AG10803 (cell line): ENCODE measurements at regions not wholly inside any gene's neighbourhood (a gene's known extent, or its start where the extent isn't known, plus 50 kb on each side); places are given as distances from the start of the nearest gene placed in this dataset.

Experiments used
- DNase-seq: peaks from one replicate; pipeline ENCODE4 v3.0.0; 2010; ENCODE audit warnings: low read depth
- H3K4me3 ChIP-seq: 2 replicates; pipeline ENCODE4 v1.5.1; 2011; ENCODE audit warnings: mild to moderate bottlenecking, low read length, control low read depth
- TF ChIP-seq, protein P1 (sequence below): conservative IDR thresholded peaks from 2 replicates; pipeline ENCODE4 v1.5.1; 2011; ENCODE audit warnings: mild to moderate bottlenecking, low read length, control low read depth, inconsistent platforms

DNA sequence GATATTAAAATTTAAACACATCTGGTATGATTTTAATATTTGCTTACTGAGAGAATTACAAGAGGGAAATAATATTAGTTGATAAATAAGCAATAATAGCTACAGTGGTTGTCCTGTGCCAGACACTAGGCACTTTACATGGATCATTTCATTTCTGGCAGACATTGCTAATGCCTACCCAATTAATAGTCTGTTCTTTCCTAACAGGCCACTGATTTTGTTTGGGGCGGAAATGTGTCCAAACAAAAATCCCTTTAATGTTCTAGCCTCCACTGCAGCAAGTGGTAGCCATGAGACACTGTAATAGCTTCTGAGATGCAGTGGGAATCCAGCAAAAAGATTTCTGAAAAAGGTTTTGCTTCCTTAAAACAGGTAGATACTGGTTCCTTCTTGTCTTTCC, 527.4 kb downstream of the CSNK1G3 start:
- no peak for DNase-seq
- H3K4me3 ChIP-seq: no peak overlapping the region
- TF ChIP-seq, protein P1, sequence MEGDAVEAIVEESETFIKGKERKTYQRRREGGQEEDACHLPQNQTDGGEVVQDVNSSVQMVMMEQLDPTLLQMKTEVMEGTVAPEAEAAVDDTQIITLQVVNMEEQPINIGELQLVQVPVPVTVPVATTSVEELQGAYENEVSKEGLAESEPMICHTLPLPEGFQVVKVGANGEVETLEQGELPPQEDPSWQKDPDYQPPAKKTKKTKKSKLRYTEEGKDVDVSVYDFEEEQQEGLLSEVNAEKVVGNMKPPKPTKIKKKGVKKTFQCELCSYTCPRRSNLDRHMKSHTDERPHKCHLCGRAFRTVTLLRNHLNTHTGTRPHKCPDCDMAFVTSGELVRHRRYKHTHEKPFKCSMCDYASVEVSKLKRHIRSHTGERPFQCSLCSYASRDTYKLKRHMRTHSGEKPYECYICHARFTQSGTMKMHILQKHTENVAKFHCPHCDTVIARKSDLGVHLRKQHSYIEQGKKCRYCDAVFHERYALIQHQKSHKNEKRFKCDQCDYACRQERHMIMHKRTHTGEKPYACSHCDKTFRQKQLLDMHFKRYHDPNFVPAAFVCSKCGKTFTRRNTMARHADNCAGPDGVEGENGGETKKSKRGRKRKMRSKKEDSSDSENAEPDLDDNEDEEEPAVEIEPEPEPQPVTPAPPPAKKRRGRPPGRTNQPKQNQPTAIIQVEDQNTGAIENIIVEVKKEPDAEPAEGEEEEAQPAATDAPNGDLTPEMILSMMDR: no peak

DNA sequence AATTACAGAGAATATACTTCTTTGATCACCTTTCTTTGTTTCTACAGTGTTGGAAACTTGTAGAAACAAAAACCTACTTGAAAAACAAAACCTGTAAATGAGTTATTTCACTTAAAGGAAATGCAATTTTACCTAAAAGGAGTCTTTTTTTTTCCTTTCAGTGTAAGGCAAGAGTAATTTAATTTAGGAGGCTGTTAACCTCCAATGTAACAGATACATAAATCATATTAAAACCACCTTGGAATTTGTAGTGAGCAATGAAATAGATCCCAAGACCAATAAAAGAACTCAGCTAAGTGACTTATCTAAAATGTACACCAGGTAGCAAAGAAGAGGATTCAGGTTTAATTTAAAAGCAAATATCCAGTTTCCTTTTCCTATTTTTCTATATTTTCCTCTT, 524.8 kb downstream of the CSNK1G3 start:
- no peak for DNase-seq

DNA sequence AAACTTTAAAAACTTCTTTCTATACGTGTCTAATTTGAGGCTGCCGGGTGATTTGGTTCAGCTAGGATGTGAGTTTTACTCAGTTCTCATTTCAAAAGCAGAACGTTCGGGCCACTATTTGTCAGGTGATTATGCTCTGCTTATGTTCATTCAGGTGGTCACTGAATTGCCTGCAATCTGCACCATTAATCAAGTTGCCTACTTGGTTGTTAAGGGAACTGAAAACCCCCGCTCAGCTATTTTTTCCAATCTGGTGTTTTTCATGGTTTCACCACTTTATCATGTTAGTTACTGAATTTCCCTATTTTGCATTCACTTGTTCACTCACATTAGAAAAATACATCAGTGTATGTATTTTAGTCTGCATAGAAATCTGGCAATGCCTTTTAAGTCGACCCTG, 523.0 kb downstream of the CSNK1G3 start:
- TF ChIP-seq, protein P1: no peak
- no peak for DNase-seq
- no peak overlapping the region for H3K4me3 ChIP-seq

More for the DNA sequence above, 524.8 kb downstream of the CSNK1G3 start:
- no peak overlapping the region for H3K4me3 ChIP-seq
- TF ChIP-seq, protein P1: no peak

DNA sequence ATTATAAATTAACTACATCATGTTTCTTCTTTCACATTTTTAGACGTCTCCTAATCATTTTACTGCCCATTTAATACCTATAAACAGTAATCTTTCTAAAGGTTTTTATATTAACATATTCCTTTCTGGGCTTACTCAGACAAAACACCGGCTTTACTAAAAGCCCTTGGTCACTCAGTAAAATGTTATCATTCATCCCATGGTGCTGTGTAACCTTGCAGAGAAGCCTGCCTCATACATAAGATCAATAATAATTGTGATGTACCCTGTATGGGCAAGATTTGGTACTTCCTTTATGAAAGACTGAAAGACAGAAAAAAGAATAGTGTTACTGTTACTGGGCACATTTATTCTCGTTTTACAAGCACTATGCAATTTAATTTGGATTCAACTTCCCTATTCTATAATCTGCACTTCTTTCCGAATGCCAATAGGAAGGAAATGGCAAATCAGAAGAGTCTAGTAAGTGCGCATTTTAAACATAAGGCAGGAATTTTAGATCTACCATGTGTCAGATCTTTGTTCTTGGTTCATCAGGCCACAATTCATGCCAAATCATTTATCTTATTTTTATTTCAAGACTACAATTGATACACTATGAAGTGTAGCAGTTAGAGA, 522.2 kb downstream of the CSNK1G3 start:
- TF ChIP-seq, protein P1: no peak
- no peak overlapping the region for H3K4me3 ChIP-seq
- no peak for DNase-seq

DNA sequence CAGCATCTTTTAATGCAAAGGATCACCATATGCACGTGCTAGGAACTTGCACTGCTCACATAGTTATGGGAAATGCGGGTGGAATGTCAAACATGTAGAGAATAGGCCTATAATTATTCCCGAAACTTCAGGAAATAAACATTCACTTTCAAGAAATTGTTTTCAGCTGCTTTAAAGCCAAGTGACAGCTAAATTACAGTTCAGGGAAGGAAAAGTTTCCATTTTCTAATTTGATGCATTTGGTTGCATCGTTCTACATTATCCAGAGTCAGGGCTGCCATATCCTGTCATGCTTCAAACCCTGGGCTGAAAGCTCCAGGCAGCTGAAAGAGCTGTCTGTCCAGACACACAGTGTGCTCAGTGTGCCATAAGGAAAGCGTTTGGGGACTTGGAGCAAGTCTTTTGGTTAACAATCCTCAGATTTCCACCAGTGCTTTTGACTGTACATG, 518.1 kb downstream of the CSNK1G3 start:
- H3K4me3 ChIP-seq: no peak overlapping the region
- DNase-seq: no peak
- TF ChIP-seq, protein P1: no peak

DNA sequence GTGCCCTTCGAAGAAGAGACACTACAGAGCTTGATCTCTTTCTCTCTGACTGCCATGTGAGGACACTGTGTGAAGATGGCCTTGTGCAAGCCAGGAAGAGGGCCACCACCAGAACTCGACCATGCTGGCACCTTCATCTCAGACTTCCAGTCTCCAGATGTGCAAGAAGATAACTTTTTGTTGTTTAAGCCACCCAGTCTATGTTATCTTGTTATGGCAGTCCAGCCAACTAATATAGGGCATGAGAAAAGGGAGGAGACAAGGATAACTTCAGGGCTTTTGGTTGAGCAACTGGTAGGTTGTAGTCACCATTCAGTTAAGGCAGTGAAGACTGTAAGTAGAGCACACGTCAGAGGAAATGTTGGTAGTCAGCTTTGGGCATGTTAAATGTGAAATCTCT, 515.5 kb downstream of the CSNK1G3 start:
- TF ChIP-seq, protein P1: no peak
- no peak for DNase-seq
- H3K4me3 ChIP-seq: no peak overlapping the region

DNA sequence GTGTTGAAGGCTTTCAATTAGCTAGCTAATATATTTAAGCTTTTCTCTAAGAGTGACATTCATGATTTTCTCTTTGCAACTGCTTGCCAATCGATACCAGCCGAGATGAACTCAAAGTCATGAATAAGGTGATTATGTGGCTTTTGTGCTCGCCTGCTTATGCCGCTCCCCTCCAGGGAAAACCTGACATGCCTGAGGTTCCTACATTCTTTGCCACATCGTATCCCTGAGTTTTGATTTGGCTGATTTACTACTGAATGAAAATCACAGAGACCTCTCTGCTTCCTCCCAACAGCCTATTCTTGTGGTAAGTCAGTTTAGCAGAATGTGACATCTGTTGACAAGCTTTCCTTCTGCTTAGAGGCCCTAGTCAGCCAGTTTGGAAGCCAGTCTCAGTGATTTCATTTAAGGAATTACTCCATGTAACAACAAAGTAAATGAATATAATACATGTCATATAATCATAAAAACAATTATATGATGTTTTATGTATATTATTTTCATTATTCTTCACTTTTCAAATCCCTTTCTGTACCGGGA, 513.4 kb downstream of the CSNK1G3 start:
- H3K4me3 ChIP-seq: no peak overlapping the region
- TF ChIP-seq, protein P1: no peak
- DNase-seq: no peak
